Activated T-cell treated with anti-CD3 and anti-CD28 coated beads, Interleukin-2, amount 50 U/mL, for 4 hours (primary cell): ENCODE measurements at regions not wholly inside any gene's neighbourhood (a gene's known extent, or its start where the extent isn't known, plus 50 kb on each side); places are given as distances from the start of the nearest gene placed in this dataset.

Experiments used
- ATAC-seq, 2 donors: fragments of 200-7000 bp; cut with Tn5 transposase; one replicate each; pipeline ENCODE4 v1.10.0; 2021
- DNase-seq: peaks from one replicate; pipeline ENCODE4 v3.0.0-alpha.2; 2020
- H3K27me3 Mint-ChIP-seq: one replicate; pipeline ENCODE4 v1.8.0; 2021; ENCODE audit warnings: low read depth, mixed read lengths
- H3K36me3 Mint-ChIP-seq: one replicate; pipeline ENCODE4 v1.8.0; 2022; ENCODE audit warnings: mixed read lengths; ENCODE audit not compliant: insufficient read depth
- H3K4me1 Mint-ChIP-seq: one replicate; pipeline ENCODE4 v1.8.0; 2021; ENCODE audit warnings: low read depth, mixed read lengths
- H3K4me3 Mint-ChIP-seq: one replicate; pipeline ENCODE4 v1.8.0; 2021; ENCODE audit warnings: mild to moderate bottlenecking, moderate library complexity, mixed read lengths
- H3K9me3 Mint-ChIP-seq: one replicate; pipeline ENCODE4 v1.8.0; 2021; ENCODE audit warnings: mixed read lengths

GRCh38 chr1:73092383-73092782 is 810.0 kb upstream of the NEGR1 start:
- Mint-ChIP-seq H3K9me3 (peaks cover 17% of the 10 kb centered on the region), H3K36me3 (no peaks in the 10 kb centered on the region), H3K27me3 (no peaks in the 10 kb centered on the region), H3K4me1 (no peaks in the 10 kb centered on the region), H3K4me3 (no peak overlapping the region)
- DNase-seq, result no peak
- ATAC-seq, result no peak

GRCh38 chr1:73066866-73067265 is 784.5 kb upstream of the NEGR1 start:
- no peaks in the 10 kb centered on the region for H3K27me3 Mint-ChIP-seq
- H3K9me3 Mint-ChIP-seq, result peaks cover 9% of the 10 kb centered on the region
- no peak for DNase-seq
- H3K4me1 Mint-ChIP-seq, result no peaks in the 10 kb centered on the region
- no peak for ATAC-seq
- H3K36me3 Mint-ChIP-seq, result no peaks in the 10 kb centered on the region
- H3K4me3 Mint-ChIP-seq, result no peak overlapping the region

GRCh38 chr1:73065339-73066041 is 783.2 kb upstream of the NEGR1 start:
- no peaks in the 10 kb centered on the region for H3K27me3 Mint-ChIP-seq
- no peaks in the 10 kb centered on the region for H3K4me1 Mint-ChIP-seq
- DNase-seq, result no peak
- ATAC-seq, result no peak
- no peak overlapping the region for H3K4me3 Mint-ChIP-seq
- H3K9me3 Mint-ChIP-seq, result peaks cover 9% of the 10 kb centered on the region
- H3K36me3 Mint-ChIP-seq, result no peaks in the 10 kb centered on the region

GRCh38 chr1:73056826-73057225 is 774.5 kb upstream of the NEGR1 start:
- Mint-ChIP-seq H3K4me1 (no peaks in the 10 kb centered on the region), H3K4me3 (no peak overlapping the region), H3K9me3 (peaks cover 2% of the 10 kb centered on the region), H3K36me3 (no peaks in the 10 kb centered on the region), H3K27me3 (no peaks in the 10 kb centered on the region)
- ATAC-seq (no peak), DNase-seq (no peak)

- no peaks in the 10 kb centered on the region for H3K36me3 Mint-ChIP-seq
- ATAC-seq, result no peak
- H3K27me3 Mint-ChIP-seq, result no peaks in the 10 kb centered on the region
- DNase-seq, result no peak
- H3K4me1 Mint-ChIP-seq, result no peaks in the 10 kb centered on the region
- peaks cover 7% of the 10 kb centered on the region for H3K9me3 Mint-ChIP-seq
- no peak overlapping the region for H3K4me3 Mint-ChIP-seq
Measured at GRCh38 chr1:73044241-73045036, 762.1 kb upstream of the NEGR1 start.

GRCh38 chr1:73042403-73042802 is 760.1 kb upstream of the NEGR1 start:
- no peak overlapping the region for H3K4me3 Mint-ChIP-seq

GRCh38 chr1:73040811-73041210 is 758.5 kb upstream of the NEGR1 start:
- no peak for ATAC-seq
- no peak for DNase-seq
- no peaks in the 10 kb centered on the region for H3K27me3 Mint-ChIP-seq
- no peaks in the 10 kb centered on the region for H3K36me3 Mint-ChIP-seq
- no peaks in the 10 kb centered on the region for H3K4me1 Mint-ChIP-seq
- H3K9me3 Mint-ChIP-seq, result peaks cover 4% of the 10 kb centered on the region
- no peak overlapping the region for H3K4me3 Mint-ChIP-seq

More at GRCh38 chr1:73042403-73042802, 760.1 kb upstream of the NEGR1 start:
- Mint-ChIP-seq H3K36me3 (no peaks in the 10 kb centered on the region), H3K9me3 (peaks cover 4% of the 10 kb centered on the region), H3K27me3 (no peaks in the 10 kb centered on the region), H3K4me1 (no peaks in the 10 kb centered on the region)
- DNase-seq (no peak), ATAC-seq (no peak)

GRCh38 chr1:73034271-73034670 is 751.9 kb upstream of the NEGR1 start:
- no peak for DNase-seq
- Mint-ChIP-seq H3K36me3 (no peaks in the 10 kb centered on the region), H3K4me1 (no peaks in the 10 kb centered on the region), H3K27me3 (no peaks in the 10 kb centered on the region), H3K9me3 (peaks cover 5% of the 10 kb centered on the region), H3K4me3 (no peak overlapping the region)
- ATAC-seq, result no peak

- DNase-seq (no peak), ATAC-seq (no peak)
- Mint-ChIP-seq H3K9me3 (peaks cover 5% of the 10 kb centered on the region), H3K36me3 (no peaks in the 10 kb centered on the region), H3K4me3 (no peak overlapping the region), H3K4me1 (no peaks in the 10 kb centered on the region), H3K27me3 (no peaks in the 10 kb centered on the region)
Measured at GRCh38 chr1:73033640-73034039, 751.3 kb upstream of the NEGR1 start.

- H3K9me3 Mint-ChIP-seq, result peaks cover 2% of the 10 kb centered on the region
- no peaks in the 10 kb centered on the region for H3K27me3 Mint-ChIP-seq
- H3K4me1 Mint-ChIP-seq, result no peaks in the 10 kb centered on the region
- H3K4me3 Mint-ChIP-seq, result no peak overlapping the region
- no peaks in the 10 kb centered on the region for H3K36me3 Mint-ChIP-seq
- ATAC-seq (no peak), DNase-seq (no peak)
Measured at GRCh38 chr1:73029571-73029970, 747.2 kb upstream of the NEGR1 start.

GRCh38 chr1:73026114-73026513 is 743.8 kb upstream of the NEGR1 start:
- Mint-ChIP-seq H3K4me3 (no peak overlapping the region), H3K9me3 (no peaks in the 10 kb centered on the region), H3K36me3 (no peaks in the 10 kb centered on the region), H3K27me3 (no peaks in the 10 kb centered on the region), H3K4me1 (no peaks in the 10 kb centered on the region)
- DNase-seq (no peak), ATAC-seq (no peak)

GRCh38 chr1:73009938-73010337 is 727.6 kb upstream of the NEGR1 start:
- Mint-ChIP-seq H3K4me1 (no peaks in the 10 kb centered on the region), H3K36me3 (no peaks in the 10 kb centered on the region), H3K27me3 (no peaks in the 10 kb centered on the region), H3K9me3 (peaks cover 3% of the 10 kb centered on the region), H3K4me3 (no peak overlapping the region)
- DNase-seq (no peak), ATAC-seq (no peak)

- ATAC-seq (no peak), DNase-seq (no peak)
- Mint-ChIP-seq H3K9me3 (peaks cover 3% of the 10 kb centered on the region), H3K36me3 (no peaks in the 10 kb centered on the region), H3K27me3 (no peaks in the 10 kb centered on the region), H3K4me1 (no peaks in the 10 kb centered on the region), H3K4me3 (no peak overlapping the region)
Measured at GRCh38 chr1:73009311-73009710, 727.0 kb upstream of the NEGR1 start.

GRCh38 chr1:72997624-72998023 is 715.3 kb upstream of the NEGR1 start:
- H3K4me3 Mint-ChIP-seq, result no peak overlapping the region
- H3K36me3 Mint-ChIP-seq, result no peaks in the 10 kb centered on the region
- ATAC-seq (no peak), DNase-seq (no peak)
- H3K9me3 Mint-ChIP-seq, result peaks cover 17% of the 10 kb centered on the region
- H3K27me3 Mint-ChIP-seq, result no peaks in the 10 kb centered on the region
- H3K4me1 Mint-ChIP-seq, result no peaks in the 10 kb centered on the region

GRCh38 chr1:72997041-72997440 is 714.7 kb upstream of the NEGR1 start:
- DNase-seq (no peak), ATAC-seq (no peak)
- Mint-ChIP-seq H3K4me1 (no peaks in the 10 kb centered on the region), H3K9me3 (peaks cover 18% of the 10 kb centered on the region), H3K36me3 (no peaks in the 10 kb centered on the region), H3K4me3 (no peak overlapping the region), H3K27me3 (no peaks in the 10 kb centered on the region)
